DMS53 treated with DMSO at 0.1 percent for 48 hours (cell line): ENCODE measurements at regions not wholly inside any gene's neighbourhood (a gene's known extent, or its start where the extent isn't known, plus 50 kb on each side); places are given as distances from the start of the nearest gene placed in this dataset.
A peak's percentile ranks its signal among the peaks of the same experiment; 100 is the strongest.

Source experiments
- DNase-seq: peaks from one replicate; lab custom pipeline; 2025; ENCODE audit not compliant: unreplicated experiment; lab: John Stamatoyannopoulos, UW

- DNase-seq = no peak
Measured at GRCh38 chr12:92615086-92615485, 87.7 kb upstream of the PLEKHG7 start.

GRCh38 chr12:92614502-92614901 is 88.3 kb upstream of the PLEKHG7 start:
- no peak for DNase-seq

- no peak for DNase-seq
Measured at GRCh38 chr12:92614001-92614400, 88.8 kb upstream of the PLEKHG7 start.

GRCh38 chr12:92612611-92613010 is 90.2 kb upstream of the PLEKHG7 start:
- no peak for DNase-seq

- DNase-seq = peak; percentile 73
Measured at GRCh38 chr12:92608151-92609091, 94.4 kb upstream of the PLEKHG7 start.

- no peak for DNase-seq
Measured at GRCh38 chr12:92606956-92607355, 95.8 kb upstream of the PLEKHG7 start.

GRCh38 chr12:92605621-92606170 is 97.1 kb upstream of the PLEKHG7 start:
- DNase-seq = no peak

GRCh38 chr12:92604786-92605185 is 98.0 kb upstream of the PLEKHG7 start:
- no peak for DNase-seq

- no peak for DNase-seq
Measured at GRCh38 chr12:92603741-92604432, 98.9 kb upstream of the PLEKHG7 start.

- DNase-seq = peak; percentile 61
Measured at GRCh38 chr12:92602930-92603623, 99.7 kb upstream of the PLEKHG7 start.

GRCh38 chr12:92602476-92602875 is 100.3 kb upstream of the PLEKHG7 start:
- DNase-seq = no peak

- DNase-seq = no peak
Measured at GRCh38 chr12:92601680-92602079, 101.1 kb upstream of the PLEKHG7 start.

- no peak for DNase-seq
Measured at GRCh38 chr12:92601176-92601575, 101.6 kb upstream of the PLEKHG7 start.

- no peak for DNase-seq
Measured at GRCh38 chr12:92600052-92600451, 102.7 kb upstream of the PLEKHG7 start.

- DNase-seq = no peak
Measured at GRCh38 chr12:92597997-92598396, 104.8 kb upstream of the PLEKHG7 start.

GRCh38 chr12:92597118-92597517 is 105.7 kb upstream of the PLEKHG7 start:
- no peak for DNase-seq

- no peak for DNase-seq
Measured at GRCh38 chr12:92596383-92596782, 106.4 kb upstream of the PLEKHG7 start.

GRCh38 chr12:92595663-92596062 is 107.1 kb upstream of the PLEKHG7 start:
- no peak for DNase-seq

- DNase-seq = peak; percentile 91
Measured at GRCh38 chr12:92593734-92594402, 108.9 kb upstream of the PLEKHG7 start.

GRCh38 chr12:92585115-92585727 is 117.6 kb upstream of the PLEKHG7 start:
- no peak for DNase-seq
